Right ventricle myocardium inferior (tissue), 1 donor: ENCODE measurements at regions not wholly inside any gene's neighbourhood (a gene's known extent, or its start where the extent isn't known, plus 50 kb on each side); places are given as distances from the start of the nearest gene placed in this dataset.

Source experiments
- ATAC-seq: fragments of 200-7000 bp; cut with Tn5 transposase; one replicate; pipeline ENCODE4 v1.9.1; 2020; ENCODE audit warnings: mild to moderate bottlenecking, moderate library complexity
- DNase-seq: peaks from one replicate; pipeline ENCODE4 v3.0.0; 2021; ENCODE audit errors: missing footprints
- intact Hi-C: fragments of 100-400 bp; cut with DNase I; formaldehyde crosslinking; loops from one replicate; pipeline ENCODE4 v1.11.0; 2022
- donor health status: DM: no; HTN: yes; CAD: no; lungs with severe emphysema.

GRCh38 chr4:125938541-125938940 lies 623.8 kb downstream of the FAT4 start:
- ATAC-seq (no peak), DNase-seq (no peak)

GRCh38 chr4:125940426-125940825 lies 625.7 kb downstream of the FAT4 start:
- intact Hi-C loops: no loop called here
- DNase-seq (no peak), ATAC-seq (no peak)

More at GRCh38 chr4:125938541-125938940, 623.8 kb downstream of the FAT4 start:
- intact Hi-C loops: no loop called here

GRCh38 chr4:125944966-125945365 lies 630.2 kb downstream of the FAT4 start:
- intact Hi-C loops: no loop called here
- ATAC-seq (no peak), DNase-seq (no peak)

GRCh38 chr4:125948021-125948420 lies 633.3 kb downstream of the FAT4 start:
- intact Hi-C loops: no loop called here

GRCh38 chr4:125951261-125951887 lies 636.6 kb downstream of the FAT4 start:
- intact Hi-C loops: no loop called here
- ATAC-seq (no peak), DNase-seq (no peak)

More at GRCh38 chr4:125948021-125948420, 633.3 kb downstream of the FAT4 start:
- DNase-seq: no peak
- ATAC-seq: no peak

GRCh38 chr4:125952631-125953030 lies 637.9 kb downstream of the FAT4 start:
- intact Hi-C loops: no loop called here
- ATAC-seq: no peak
- DNase-seq: no peak

- intact Hi-C loops: no loop called here
- DNase-seq (no peak), ATAC-seq (no peak)
Observed at GRCh38 chr4:125956276-125956675, 641.5 kb downstream of the FAT4 start.

GRCh38 chr4:125958519-125958918 lies 643.8 kb downstream of the FAT4 start:
- ATAC-seq: no peak
- intact Hi-C loops: no loop called here
- DNase-seq: no peak

- ATAC-seq (no peak), DNase-seq (no peak)
- intact Hi-C loops: no loop called here
Observed at GRCh38 chr4:125961626-125962025, 646.9 kb downstream of the FAT4 start.

- intact Hi-C loops: no loop called here
- DNase-seq (no peak), ATAC-seq (no peak)
Observed at GRCh38 chr4:125975861-125976397, 661.2 kb downstream of the FAT4 start.

GRCh38 chr4:125979950-125980349 lies 665.2 kb downstream of the FAT4 start:
- intact Hi-C loops: no loop called here
- ATAC-seq (no peak), DNase-seq (no peak)

GRCh38 chr4:125983168-125983567 lies 668.4 kb downstream of the FAT4 start:
- DNase-seq: no peak
- no peak for ATAC-seq
- intact Hi-C loops: no loop called here

- DNase-seq (no peak), ATAC-seq (no peak)
Observed at GRCh38 chr4:125985856-125986255, 671.1 kb downstream of the FAT4 start.

GRCh38 chr4:125986307-125986706 lies 671.6 kb downstream of the FAT4 start:
- no peak for DNase-seq
- ATAC-seq: no peak
- intact Hi-C loops: no loop called here

More at GRCh38 chr4:125985856-125986255, 671.1 kb downstream of the FAT4 start:
- intact Hi-C loops: no loop called here

GRCh38 chr4:125988464-125988863 lies 673.7 kb downstream of the FAT4 start:
- intact Hi-C loops: no loop called here
- DNase-seq (no peak), ATAC-seq (no peak)

GRCh38 chr4:125991398-125991797 lies 676.6 kb downstream of the FAT4 start:
- intact Hi-C loops: no loop called here
- DNase-seq (no peak), ATAC-seq (no peak)

- intact Hi-C loops: no loop called here
- ATAC-seq (no peak), DNase-seq (no peak)
Observed at GRCh38 chr4:125992891-125993290, 678.1 kb downstream of the FAT4 start.

GRCh38 chr4:125994024-125994423 lies 679.3 kb downstream of the FAT4 start:
- ATAC-seq (no peak), DNase-seq (no peak)
- intact Hi-C loops: no loop called here

GRCh38 chr4:125994430-125994829 lies 679.7 kb downstream of the FAT4 start:
- DNase-seq (no peak), ATAC-seq (no peak)
- intact Hi-C loops: no loop called here

- ATAC-seq (no peak), DNase-seq (no peak)
- intact Hi-C loops: no loop called here
Observed at GRCh38 chr4:126004941-126005340, 690.2 kb downstream of the FAT4 start.

- ATAC-seq: no peak
- DNase-seq: no peak
- intact Hi-C loops: no loop called here
Observed at GRCh38 chr4:126007142-126007541, 692.4 kb downstream of the FAT4 start.
